Globus pallidus (tissue), 1 donor: ENCODE measurements at regions not wholly inside any gene's neighbourhood (a gene's known extent, or its start where the extent isn't known, plus 50 kb on each side); places are given as distances from the start of the nearest gene placed in this dataset.
"Not testable (repeated sequence)": the region's sequence is repeated elsewhere in the genome, so short reads cannot be mapped to it uniquely, and the experiment has no call there.

Experiments
- DNase-seq: peaks from one replicate; pipeline ENCODE4 v3.0.0-alpha.2; 2015; ENCODE audit warnings: low spot score

DNA sequence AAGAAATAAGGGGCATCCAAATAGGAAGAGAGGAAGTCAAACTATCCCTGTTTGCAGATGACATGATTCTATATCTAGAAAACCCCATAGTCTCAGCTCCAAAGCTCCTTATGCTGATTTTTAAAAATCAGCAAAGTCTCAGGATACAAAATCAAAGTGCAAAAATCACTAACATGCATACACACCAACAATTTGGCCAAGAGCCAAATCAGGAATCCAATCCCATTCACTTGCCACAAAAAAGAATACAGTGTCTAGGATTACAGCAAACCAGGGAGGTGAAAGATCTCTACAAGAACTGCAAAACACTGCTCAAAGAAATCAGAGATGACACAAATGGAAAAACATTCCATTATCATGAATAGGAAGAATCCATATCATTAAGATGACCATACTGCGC, 155.8 kb upstream of the ARHGAP42 start:
- not testable (repeated sequence) for DNase-seq

- no peak for DNase-seq
Measured at GRCh38 chr11:100536979-100537378, 150.1 kb upstream of the ARHGAP42 start.

- no peak for DNase-seq
Measured at GRCh38 chr11:100543386-100543785, 143.7 kb upstream of the ARHGAP42 start.

DNA sequence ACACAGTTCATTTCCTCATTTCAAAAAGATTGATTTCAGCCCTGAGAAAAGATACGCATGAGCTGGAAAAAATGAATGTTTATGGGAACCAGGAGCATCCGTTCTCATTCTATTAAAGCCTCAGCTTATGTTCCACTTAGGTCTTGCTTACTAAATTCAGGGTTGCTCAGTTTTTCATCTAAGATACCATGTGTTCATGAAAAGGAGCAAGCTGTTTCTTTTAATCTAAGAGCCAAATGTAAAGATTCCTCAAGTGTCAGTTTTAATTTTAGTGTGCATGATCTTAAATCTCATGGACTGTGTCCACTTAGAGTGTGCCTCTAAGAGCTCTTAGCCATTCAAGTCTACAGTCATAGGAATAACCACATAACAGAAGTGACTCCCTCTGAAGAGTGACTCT, 141.5 kb upstream of the ARHGAP42 start:
- no peak for DNase-seq

- no peak for DNase-seq
Measured at GRCh38 chr11:100545970-100546369, 141.1 kb upstream of the ARHGAP42 start.

DNA sequence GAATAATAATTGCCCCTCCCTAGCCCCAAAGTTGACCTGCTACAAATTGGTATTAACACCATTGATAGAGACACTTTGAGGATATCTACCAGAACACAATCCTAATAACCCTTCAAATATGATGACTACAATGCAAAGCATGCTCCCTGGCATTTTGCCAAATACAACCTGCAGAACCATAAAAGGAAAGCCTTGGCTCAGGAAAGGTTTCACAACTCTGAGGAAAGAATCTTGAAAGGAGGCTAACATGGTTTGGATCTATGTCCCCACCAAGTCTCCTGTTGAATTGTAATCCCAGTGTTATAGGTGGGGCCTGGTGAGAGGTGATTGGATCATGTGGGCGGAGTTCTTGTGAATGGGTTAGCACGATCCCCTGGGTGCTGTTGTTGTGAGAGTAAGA, 140.4 kb upstream of the ARHGAP42 start:
- no peak for DNase-seq

- DNase-seq, result no peak
Measured at GRCh38 chr11:100550298-100550697, 136.8 kb upstream of the ARHGAP42 start.

DNA sequence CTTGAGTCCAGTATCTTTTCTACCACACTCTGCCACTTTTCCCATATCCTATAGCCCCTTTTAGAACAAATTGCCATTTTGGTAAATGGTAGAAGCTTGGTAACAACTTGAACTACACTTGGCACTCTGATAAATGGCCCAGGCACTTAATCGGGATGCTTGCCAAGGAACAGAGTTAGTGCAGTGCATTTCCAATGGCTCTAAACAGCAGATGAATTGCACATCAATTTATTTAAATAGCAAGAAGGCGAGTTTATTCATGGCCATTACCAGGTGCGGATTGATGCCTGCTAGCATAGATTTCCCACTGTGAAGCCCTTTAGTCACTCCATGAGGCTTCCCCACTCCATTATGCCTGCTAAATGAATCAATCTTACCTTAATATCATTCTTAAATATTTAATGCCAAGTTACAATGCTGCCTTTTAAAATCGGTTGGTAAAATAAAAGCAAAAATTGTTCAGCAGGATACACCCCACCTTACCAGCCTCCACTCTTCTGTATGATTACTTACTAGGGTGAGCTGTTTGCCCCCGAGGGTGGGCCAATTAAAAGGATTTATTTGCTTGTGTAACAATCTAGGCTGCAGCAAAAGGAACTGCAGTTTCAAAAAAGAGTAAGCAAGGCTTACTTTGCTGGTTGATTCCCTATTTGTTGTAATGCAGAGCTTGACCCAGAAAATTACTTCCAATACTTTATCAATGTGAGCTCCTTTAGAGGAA, 136.0 kb upstream of the ARHGAP42 start:
- DNase-seq, result peak; percentile 20

GRCh38 chr11:100555931-100556330, 131.2 kb upstream of the ARHGAP42 start:
- peak; percentile 37 for DNase-seq

DNA sequence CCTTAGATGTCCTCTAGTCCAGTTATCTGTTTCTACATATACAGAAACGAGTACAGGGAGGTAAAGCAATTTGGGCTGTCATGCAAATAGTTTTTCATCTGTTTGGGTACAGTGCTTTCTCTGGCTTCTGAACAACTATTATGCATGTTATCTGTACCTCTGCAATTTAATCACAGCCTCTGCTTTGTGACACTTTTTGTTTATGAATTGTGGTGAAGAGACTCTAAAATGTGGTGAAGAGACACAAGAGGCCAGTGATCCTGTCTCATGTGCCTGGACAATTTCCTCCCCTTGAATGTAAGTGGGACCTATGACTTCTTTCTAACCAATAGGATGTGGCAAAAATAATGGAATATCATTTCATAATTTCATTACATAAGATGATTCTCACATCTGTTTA, 130.3 kb upstream of the ARHGAP42 start:
- no peak for DNase-seq

DNA sequence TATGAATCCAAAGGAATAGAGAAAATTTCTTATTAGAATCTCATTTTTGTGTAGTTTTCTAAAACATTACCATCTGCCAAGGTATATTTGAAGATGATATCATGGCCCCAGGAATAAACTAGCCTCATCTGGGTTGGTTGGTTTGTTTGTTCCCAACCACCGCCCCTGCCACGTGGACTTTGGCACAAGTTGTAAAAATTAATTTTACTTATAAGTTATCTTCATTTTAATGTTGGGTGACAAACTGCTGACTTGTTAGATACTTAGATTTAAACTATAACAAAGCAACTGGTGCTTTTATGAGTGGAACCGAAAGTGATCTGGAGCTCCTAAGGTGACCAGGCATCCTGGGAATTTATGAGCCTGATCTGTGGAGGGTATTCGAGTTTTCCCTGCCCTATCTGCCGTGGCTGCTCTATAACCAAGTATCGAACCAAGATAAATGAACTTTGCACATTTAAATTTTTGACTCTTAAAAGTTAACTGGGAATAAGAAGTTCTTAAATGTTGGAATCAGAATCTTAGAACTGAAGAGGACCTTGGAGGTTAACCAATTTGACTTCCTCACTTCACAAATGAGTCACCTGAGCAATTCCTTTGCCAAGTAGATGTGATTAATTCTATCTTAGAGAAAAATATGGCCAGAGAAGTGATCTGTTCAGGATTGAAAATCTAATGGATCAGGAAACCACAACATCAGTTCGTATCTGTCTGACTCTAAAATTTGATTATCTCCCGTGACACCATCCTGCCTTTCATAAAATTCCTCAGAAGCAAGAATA, 129.1 kb upstream of the ARHGAP42 start:
- DNase-seq, result no peak

- no peak for DNase-seq
Measured at GRCh38 chr11:100560606-100561005, 126.5 kb upstream of the ARHGAP42 start.

- DNase-seq, result no peak
Measured at GRCh38 chr11:100561323-100561722, 125.8 kb upstream of the ARHGAP42 start.

DNA sequence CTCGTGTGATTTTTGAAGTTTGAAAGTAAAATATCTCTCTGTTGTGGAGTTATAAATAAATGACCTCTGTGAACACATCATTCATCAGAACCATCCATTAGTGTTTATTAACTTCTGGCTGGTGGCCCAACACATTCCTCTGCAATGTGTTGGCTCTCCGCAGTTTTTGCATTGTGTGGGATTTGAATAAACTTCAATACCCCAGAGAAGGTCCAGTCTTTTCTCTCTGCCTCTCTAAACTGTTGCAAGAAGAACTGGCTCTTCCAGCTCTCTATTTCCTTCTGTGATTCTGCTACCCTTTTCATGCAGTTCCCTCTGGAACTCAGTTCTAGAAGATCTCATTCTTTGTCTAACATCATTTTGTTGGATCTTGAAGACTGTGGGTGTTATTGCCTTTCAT, 125.0 kb upstream of the ARHGAP42 start:
- DNase-seq, result no peak

DNA sequence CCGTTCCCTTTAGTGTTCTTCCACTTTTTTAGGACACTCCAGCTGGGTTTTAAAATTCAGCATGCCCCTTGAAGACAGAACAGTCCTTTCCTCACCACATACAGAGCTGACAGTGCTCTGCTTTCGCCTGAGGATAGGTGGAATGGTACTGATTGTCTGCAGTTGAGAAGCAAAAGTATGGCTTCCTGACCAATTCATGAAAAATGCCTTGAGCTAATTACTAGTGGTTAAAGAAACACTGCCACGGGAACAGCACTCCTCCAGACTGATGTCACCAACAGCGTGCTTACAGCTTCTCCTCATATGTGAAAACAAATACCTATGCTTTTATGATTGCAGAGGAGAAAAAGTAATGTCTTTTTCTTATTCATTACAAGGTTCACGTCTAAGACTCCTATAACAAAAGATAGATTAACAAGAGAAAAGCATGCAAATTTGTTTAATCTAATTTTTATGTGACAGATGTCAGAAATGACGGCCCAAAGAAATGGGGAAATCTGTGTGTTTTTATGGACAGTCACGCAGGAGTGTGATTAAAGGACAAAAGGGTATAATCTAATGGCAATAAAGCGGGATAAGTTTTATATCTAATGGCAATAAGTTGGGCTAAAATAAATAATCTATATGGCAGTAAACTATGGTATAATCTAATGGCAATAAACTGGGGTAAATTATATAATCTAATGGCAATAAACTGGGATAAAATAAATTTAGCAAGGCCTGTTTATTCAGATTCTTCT, 123.4 kb upstream of the ARHGAP42 start:
- DNase-seq, result no peak

DNA sequence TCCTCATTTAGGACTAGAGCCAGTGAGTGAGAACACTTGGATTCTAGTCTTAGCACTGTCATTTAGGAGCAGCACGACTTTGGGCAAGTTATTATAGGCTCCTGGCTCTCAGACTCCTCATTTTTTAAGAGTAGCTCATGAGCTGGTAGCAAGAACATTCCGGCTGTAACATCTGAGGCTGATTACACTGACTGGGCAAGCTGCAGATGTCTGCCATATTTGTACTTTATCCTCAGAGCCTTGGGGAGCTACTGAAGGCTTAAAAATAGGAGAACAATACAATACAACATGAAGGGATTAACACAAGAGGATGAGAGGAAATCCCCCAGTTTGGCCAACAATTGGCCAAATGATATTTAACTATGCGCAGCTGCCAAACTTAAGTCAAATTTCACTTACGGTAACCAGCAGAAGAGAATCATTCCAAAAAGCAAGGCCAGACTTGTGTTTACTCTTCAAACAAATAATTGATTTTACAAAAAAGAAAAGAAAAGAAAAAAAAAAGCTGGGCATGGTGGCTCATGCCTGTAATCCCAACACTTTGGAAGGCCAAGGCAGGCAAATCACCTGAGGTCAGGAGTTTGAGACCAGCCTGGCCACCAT, 113.1 kb upstream of the ARHGAP42 start:
- no peak for DNase-seq

- no peak for DNase-seq
Measured at GRCh38 chr11:100574894-100575769, 112.0 kb upstream of the ARHGAP42 start.

- DNase-seq, result peak; percentile 66
Measured at GRCh38 chr11:100575860-100576717, 111.0 kb upstream of the ARHGAP42 start.

- no peak for DNase-seq
Measured at GRCh38 chr11:100576718-100577021, 110.4 kb upstream of the ARHGAP42 start.

GRCh38 chr11:100578831-100579311, 108.2 kb upstream of the ARHGAP42 start:
- no peak for DNase-seq
